ENCODE measurements at regions not wholly inside any gene's neighbourhood (a gene's known extent, or its start where the extent isn't known, plus 50 kb on each side); places are given as distances from the start of the nearest gene placed in this dataset.
"Not testable (repeated sequence)": the region's sequence is repeated elsewhere in the genome, so short reads cannot be mapped to it uniquely, and the experiment has no call there.

DNA sequence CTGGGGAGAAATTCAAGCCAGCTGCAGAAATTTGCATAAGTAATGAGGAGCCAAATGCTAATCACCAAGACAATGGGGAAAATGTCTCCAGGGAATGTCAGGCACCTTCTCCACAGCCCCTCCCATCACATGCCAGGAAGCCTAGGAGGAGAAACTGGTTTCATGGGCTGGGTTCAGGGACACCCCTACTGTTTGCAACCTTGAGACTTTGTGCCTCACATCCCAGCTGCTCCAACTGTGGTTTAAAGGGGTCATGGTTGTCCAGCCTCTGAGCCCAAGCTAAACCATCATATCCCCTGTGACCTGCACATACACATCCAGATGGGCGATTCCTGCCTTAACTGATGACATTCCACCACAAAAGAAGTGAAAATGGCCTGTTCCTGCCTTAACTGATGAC is 258.4 kb upstream of the GULP1 start:
- peak overlapping the region; percentile 70; the same call in 1 of the 2 replicates for H2BK12ac ChIP-seq (ENCODE audit: low read depth, low read length)
- H3K4ac ChIP-seq (replicated peaks; ENCODE audit: insufficient read length, low read depth, low read length); H3K56ac ChIP-seq (replicated peaks; ENCODE audit: insufficient read length, low read depth, low read length); H2AFZ ChIP-seq (ENCODE audit: low read length); H2BK20ac ChIP-seq (ENCODE audit: low read length); H3K27me3 ChIP-seq (replicated peaks in 1 of 4; ENCODE audit: control insufficient read depth in 3 of 4, extremely low read depth in 1 of 4, insufficient read depth in 3 of 4, low read length in 3 of 4); H3K9me3 ChIP-seq (ENCODE audit: insufficient read depth in 2 of 2, low read depth in 1 of 2, low read length in 1 of 2); H3K14ac ChIP-seq (ENCODE audit: insufficient read length); H4K20me1 ChIP-seq (replicated peaks in 1 of 2; ENCODE audit: control insufficient read depth in 1 of 2, insufficient read depth in 2 of 2, low read length in 2 of 2); H3K23ac ChIP-seq (ENCODE audit: insufficient read length); H3K79me1 ChIP-seq (ENCODE audit: low read depth, low read length); H2BK15ac ChIP-seq (ENCODE audit: low read length): not testable (repeated sequence)
- WGBS, 2 experiments (ENCODE audit: extremely low coverage in 1 of 2, insufficient coverage in 1 of 2, insufficient read length in 1 of 2, insufficient replicate concordance in 2 of 2, low coverage in 1 of 2, low lambda C conversion rate in 2 of 2, missing lambda C conversion rate in 1 of 2), result 0% methylated on average over 1 of the region's 1 CpG; no CpG with 5 or more reads in 1 of the 2 experiments
- peak overlapping the region; percentile 68 for H4K5ac ChIP-seq (ENCODE audit: insufficient read length, low read depth, low read length)
- peaks cover 0 to 73% of the 10 kb centered on the region in 2 experiments; a peak in 3 of 4 replicates for H3K79me2 ChIP-seq (ENCODE audit: control insufficient read depth in 1 of 2, insufficient read depth in 2 of 2, low read length in 2 of 2)
- peak overlapping the region; percentile 54; the same call in 1 of the 2 replicates for H4K8ac ChIP-seq (ENCODE audit: extremely low read depth, insufficient read depth, low read length)
- H3K36me3 ChIP-seq (ENCODE audit: control insufficient read depth in 2 of 4, insufficient read depth in 4 of 4, low read length in 3 of 4), result peaks cover 2 to 28% (median 16%) of the 10 kb centered on the region in 4 experiments; a peak in 6 of 8 replicates
- peak overlapping the region; percentile 7 to 99 (median 82); a peak in 5 of 8 replicates for H3K4me3 ChIP-seq (ENCODE audit: extremely low read depth in 1 of 4, insufficient read depth in 2 of 4, low read depth in 3 of 4, low read length in 4 of 4)
- H4K91ac ChIP-seq (replicated peaks; ENCODE audit: insufficient read length, low read length), result peak overlapping the region; percentile 18
- H2BK5ac ChIP-seq (ENCODE audit: low read depth, low read length), result peak overlapping the region; percentile 99
- peaks cover 13% of the 10 kb centered on the region for H3K23me2 ChIP-seq (ENCODE audit: low read depth, low read length)
- POLR2A ChIA-PET (ENCODE audit: partially characterized antibody), result interaction anchor here (0.7 to 2.7 kb wide), 16 partner anchors 9 to 485 kb away, joined by 3 to 13 read pairs (median 4); partner anchors contain the start of gene GULP1
- H2BK120ac ChIP-seq (replicated peaks; ENCODE audit: low read depth, low read length), result peak overlapping the region; percentile 6
- peaks cover 7 to 28% (median 15%) of the 10 kb centered on the region in 4 experiments; a peak in 6 of 7 replicates for H3K4me1 ChIP-seq (replicated peaks in 1 of 4; ENCODE audit: control insufficient read depth in 3 of 4, insufficient read depth in 4 of 4, low read length in 3 of 4)
- H3K4me2 ChIP-seq (ENCODE audit: insufficient read depth in 1 of 2, low read depth in 2 of 2, low read length in 2 of 2), result peak overlapping the region; percentile 92 to 96
- H3K9ac ChIP-seq (replicated peaks in 1 of 4; ENCODE audit: extremely low read depth in 1 of 4, low read depth in 3 of 4, low read length in 3 of 4), result peak overlapping the region; percentile 8 to 86 (median 46); a peak in 6 of 7 replicates
- peak; percentile 28 for FAIRE-seq
- CTCF ChIA-PET (ENCODE audit: partially characterized antibody), result interaction anchor here (1.0 kb wide), 1 partner anchor 59 kb away, joined by 3 read pairs; no protein-coding TSS in a partner anchor
- H3K18ac ChIP-seq (ENCODE audit: extremely low read depth, low read length), result peak overlapping the region; percentile 21; the same call in 1 of the 2 replicates
- peak overlapping the region; percentile 95; the same call in 1 of the 2 replicates for H2AK5ac ChIP-seq (ENCODE audit: low read depth, low read length)
- peak overlapping the region; percentile 89 for H3K27ac ChIP-seq (ENCODE audit: low read depth, low read length)
- peak; percentile 71 to 79 for DNase-seq (ENCODE audit: low read depth in 1 of 2, low spot score in 2 of 2)
- TF ChIP-seq TAF1 (IDR thresholded peaks at IDR 0.05; ENCODE audit: low read depth, low read length), result 0 out of 2 replicates have a peak, but pooled peaks have one; percentile 43
- 0 out of 2 replicates have a peak, but pooled peaks have one; percentile 40 for TF ChIP-seq POU5F1 (IDR thresholded peaks at IDR 0.05; ENCODE audit: low read depth, low read length)
- TF ChIP-seq CHD2 (IDR thresholded peaks at IDR 0.05; ENCODE audit: low read length), result peak; percentile 56; the same call in 1 of the 2 replicates
- peak; percentile 57 to 62 for TF ChIP-seq POLR2A (IDR thresholded peaks at IDR 0.05; ENCODE audit: control extremely low read depth in 1 of 2, low read depth in 2 of 2, low read length in 2 of 2)
- peak; percentile 87; the same call in 1 of the 2 replicates for TF ChIP-seq TCF12 (IDR thresholded peaks at IDR 0.05; ENCODE audit: low read depth, low read length)
- peak; percentile 81 for TF ChIP-seq ASH2L (IDR thresholded peaks at IDR 0.05; ENCODE audit: low read length)
- peak; percentile 89 for TF ChIP-seq TEAD4 (IDR thresholded peaks at IDR 0.05; ENCODE audit: low read depth, low read length)

All from H1 (cell line).